OCI-LY3 (cell line): ENCODE measurements at regions not wholly inside any gene's neighbourhood (a gene's known extent, or its start where the extent isn't known, plus 50 kb on each side); places are given as distances from the start of the nearest gene placed in this dataset.

Experiments
- EZH2phosphoT487 ChIP-seq: fragments of 200-600 bp; shearing (Covaris generic); IDR thresholded peaks from 2 replicates; pipeline ENCODE4 v1.6.1; 2018; ENCODE audit warnings: antibody characterized with exemption, mixed run types, low read depth
- TF ChIP-seq, protein P1 (sequence below): fragments of 200-600, 300-600 bp; sonication (generic); IDR thresholded peaks from 2 replicates; pipeline ENCODE4 v1.5.1; 2014; ENCODE audit warnings: antibody characterized with exemption, low read length, low read depth

DNA sequence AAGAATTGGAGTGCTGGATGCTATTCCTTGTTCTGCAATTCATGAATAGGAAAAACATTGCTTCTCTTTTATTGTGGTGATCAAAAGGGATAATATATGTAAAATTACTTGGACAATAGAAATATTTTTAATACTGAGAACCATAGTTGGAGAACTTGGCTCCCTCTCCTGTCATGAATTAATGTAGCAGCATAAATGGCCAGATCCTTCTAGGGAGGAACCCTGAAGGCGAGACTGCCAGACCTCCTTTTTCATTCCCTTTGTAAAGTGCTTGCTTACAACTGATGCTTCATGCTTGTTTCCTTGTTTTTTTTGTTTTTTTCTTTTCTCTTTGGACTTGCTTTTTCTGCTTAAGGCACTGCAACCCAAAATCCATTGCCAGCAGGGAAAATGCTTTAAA is 233.6 kb downstream of the SH2D4B start:
- TF ChIP-seq, protein P1, sequence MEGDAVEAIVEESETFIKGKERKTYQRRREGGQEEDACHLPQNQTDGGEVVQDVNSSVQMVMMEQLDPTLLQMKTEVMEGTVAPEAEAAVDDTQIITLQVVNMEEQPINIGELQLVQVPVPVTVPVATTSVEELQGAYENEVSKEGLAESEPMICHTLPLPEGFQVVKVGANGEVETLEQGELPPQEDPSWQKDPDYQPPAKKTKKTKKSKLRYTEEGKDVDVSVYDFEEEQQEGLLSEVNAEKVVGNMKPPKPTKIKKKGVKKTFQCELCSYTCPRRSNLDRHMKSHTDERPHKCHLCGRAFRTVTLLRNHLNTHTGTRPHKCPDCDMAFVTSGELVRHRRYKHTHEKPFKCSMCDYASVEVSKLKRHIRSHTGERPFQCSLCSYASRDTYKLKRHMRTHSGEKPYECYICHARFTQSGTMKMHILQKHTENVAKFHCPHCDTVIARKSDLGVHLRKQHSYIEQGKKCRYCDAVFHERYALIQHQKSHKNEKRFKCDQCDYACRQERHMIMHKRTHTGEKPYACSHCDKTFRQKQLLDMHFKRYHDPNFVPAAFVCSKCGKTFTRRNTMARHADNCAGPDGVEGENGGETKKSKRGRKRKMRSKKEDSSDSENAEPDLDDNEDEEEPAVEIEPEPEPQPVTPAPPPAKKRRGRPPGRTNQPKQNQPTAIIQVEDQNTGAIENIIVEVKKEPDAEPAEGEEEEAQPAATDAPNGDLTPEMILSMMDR: no peak
- no peak for TF ChIP-seq EZH2phosphoT487
